Activated T-cell treated with anti-CD3 and anti-CD28 coated beads, Interleukin-2, amount 50 U/mL, for 4 hours (primary cell): ENCODE measurements at regions not wholly inside any gene's neighbourhood (a gene's known extent, or its start where the extent isn't known, plus 50 kb on each side); places are given as distances from the start of the nearest gene placed in this dataset.
"Not testable (repeated sequence)": the region's sequence is repeated elsewhere in the genome, so short reads cannot be mapped to it uniquely, and the experiment has no call there.

Experiments
- ATAC-seq, 2 donors: fragments of 200-7000 bp; cut with Tn5 transposase; one replicate each; pipeline ENCODE4 v1.10.0; 2021
- DNase-seq: peaks from one replicate; pipeline ENCODE4 v3.0.0-alpha.2; 2020
- H3K27me3 Mint-ChIP-seq: one replicate; pipeline ENCODE4 v1.8.0; 2021; ENCODE audit warnings: low read depth, mixed read lengths
- H3K36me3 Mint-ChIP-seq: one replicate; pipeline ENCODE4 v1.8.0; 2022; ENCODE audit warnings: mixed read lengths; ENCODE audit not compliant: insufficient read depth
- H3K4me1 Mint-ChIP-seq: one replicate; pipeline ENCODE4 v1.8.0; 2021; ENCODE audit warnings: low read depth, mixed read lengths
- H3K4me3 Mint-ChIP-seq: one replicate; pipeline ENCODE4 v1.8.0; 2021; ENCODE audit warnings: mild to moderate bottlenecking, moderate library complexity, mixed read lengths
- H3K9me3 Mint-ChIP-seq: one replicate; pipeline ENCODE4 v1.8.0; 2021; ENCODE audit warnings: mixed read lengths

- Mint-ChIP-seq H3K36me3 (no peaks in the 10 kb centered on the region), H3K4me1 (no peaks in the 10 kb centered on the region), H3K4me3 (no peak overlapping the region), H3K9me3 (no peaks in the 10 kb centered on the region), H3K27me3 (peaks cover 13% of the 10 kb centered on the region)
- no peak for DNase-seq
- no peak for ATAC-seq
These were observed 114.7 kb downstream of the NOG start for GRCh38 chr17:56708220-56708558.

DNA sequence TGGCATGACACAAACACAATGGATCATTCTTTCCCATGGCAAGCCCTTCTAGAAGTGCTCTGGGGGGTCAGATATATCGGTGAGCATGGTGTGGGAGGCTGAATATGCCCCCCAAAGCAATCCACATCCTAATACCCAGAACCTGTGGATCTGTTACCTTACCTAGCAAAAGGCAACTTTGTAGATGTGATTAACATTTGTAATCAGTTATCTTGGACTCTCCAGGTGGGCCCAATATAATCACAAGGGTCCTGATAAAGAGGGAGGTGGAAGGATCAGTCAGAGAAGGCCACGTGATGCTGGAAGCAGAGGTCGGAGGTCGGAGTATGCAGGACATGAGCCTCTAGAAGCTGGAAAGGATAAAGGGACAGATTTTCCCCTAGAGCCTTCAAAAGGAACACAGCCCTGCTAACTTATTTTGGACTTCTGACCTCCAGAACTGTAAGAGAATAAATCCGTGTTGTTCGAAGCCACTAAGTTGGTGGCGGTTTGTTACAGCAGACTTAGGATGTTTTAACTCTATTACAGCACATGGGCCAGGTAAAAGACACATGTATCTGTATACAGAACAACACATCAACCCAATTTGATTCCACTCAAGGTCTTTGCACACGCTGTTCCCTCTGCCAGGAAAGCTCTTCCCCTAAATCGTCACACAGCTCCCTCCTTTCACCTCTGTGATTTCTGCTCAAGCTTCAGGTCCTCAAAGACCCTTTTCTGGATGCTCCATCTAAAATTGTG is 115.3 kb downstream of the NOG start:
- no peaks in the 10 kb centered on the region for H3K36me3 Mint-ChIP-seq
- H3K4me3 Mint-ChIP-seq: no peak overlapping the region
- H3K27me3 Mint-ChIP-seq: peaks cover 6% of the 10 kb centered on the region
- no peaks in the 10 kb centered on the region for H3K9me3 Mint-ChIP-seq
- ATAC-seq (no peak), DNase-seq (no peak)
- no peaks in the 10 kb centered on the region for H3K4me1 Mint-ChIP-seq

DNA sequence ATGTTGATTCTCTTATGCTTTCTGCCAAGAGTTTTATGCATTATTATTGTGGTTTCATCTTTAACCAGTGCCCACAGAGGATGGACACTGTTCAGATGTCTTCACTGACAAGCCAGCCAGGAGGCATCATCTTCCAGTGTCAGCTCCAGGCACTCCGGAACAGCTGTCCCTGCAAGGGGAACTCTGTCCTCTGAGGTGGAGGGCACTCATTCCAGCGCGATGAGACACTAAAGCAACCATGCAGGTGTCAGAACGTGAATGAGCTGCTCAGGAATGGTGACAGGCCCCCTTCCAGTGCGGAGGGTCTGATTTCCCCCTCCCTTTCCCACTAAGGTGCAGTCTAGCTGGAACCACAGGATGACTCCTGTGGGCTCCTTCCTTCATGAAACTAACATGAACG is 117.5 kb downstream of the NOG start:
- H3K4me1 Mint-ChIP-seq: no peaks in the 10 kb centered on the region
- H3K9me3 Mint-ChIP-seq: no peaks in the 10 kb centered on the region
- H3K36me3 Mint-ChIP-seq: no peaks in the 10 kb centered on the region
- no peak overlapping the region for H3K4me3 Mint-ChIP-seq
- ATAC-seq (no peak), DNase-seq (no peak)
- peaks cover 3% of the 10 kb centered on the region for H3K27me3 Mint-ChIP-seq

DNA sequence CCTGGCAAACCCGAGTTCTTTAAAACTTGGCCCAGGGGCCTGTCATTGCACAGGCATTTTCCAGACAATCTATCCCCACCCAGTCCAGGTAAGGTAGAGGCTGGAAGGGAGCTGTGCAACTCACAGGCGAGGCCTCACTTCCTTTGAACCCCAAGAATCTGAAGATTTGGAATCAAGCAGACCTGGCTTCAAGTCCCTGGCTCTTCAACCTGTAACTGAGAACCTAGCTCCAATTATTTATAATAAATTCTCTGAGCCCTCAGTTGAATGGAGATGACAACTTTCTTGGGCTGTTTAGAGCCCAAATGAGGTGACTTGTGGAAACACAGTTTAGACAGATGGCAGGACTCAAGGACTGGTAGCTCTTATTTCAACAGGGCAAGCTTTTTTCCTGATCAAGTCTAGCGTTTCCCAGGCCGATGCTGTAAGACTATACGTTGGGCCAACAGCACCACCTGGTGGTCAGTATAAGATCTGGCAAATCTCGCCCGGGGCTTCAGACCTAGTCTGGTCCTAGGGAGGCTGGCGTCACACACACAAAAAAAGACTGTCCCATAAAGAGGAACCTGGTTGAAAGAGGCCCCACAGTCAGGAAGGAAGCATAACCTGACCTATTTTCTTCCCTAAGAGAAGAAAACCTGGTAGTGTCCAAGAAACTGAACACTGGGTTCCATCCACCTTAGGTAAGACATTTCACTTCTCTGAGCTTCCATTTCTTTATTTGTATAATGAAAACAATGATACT is 117.9 kb downstream of the C17orf67 start:
- ATAC-seq: peak; percentile 88 to 97
- H3K36me3 Mint-ChIP-seq: no peaks in the 10 kb centered on the region
- H3K4me3 Mint-ChIP-seq: no peak overlapping the region
- DNase-seq: peak; percentile 71
- no peaks in the 10 kb centered on the region for H3K9me3 Mint-ChIP-seq
- H3K27me3 Mint-ChIP-seq: peaks cover 6% of the 10 kb centered on the region
- peaks cover 5% of the 10 kb centered on the region for H3K4me1 Mint-ChIP-seq

DNA sequence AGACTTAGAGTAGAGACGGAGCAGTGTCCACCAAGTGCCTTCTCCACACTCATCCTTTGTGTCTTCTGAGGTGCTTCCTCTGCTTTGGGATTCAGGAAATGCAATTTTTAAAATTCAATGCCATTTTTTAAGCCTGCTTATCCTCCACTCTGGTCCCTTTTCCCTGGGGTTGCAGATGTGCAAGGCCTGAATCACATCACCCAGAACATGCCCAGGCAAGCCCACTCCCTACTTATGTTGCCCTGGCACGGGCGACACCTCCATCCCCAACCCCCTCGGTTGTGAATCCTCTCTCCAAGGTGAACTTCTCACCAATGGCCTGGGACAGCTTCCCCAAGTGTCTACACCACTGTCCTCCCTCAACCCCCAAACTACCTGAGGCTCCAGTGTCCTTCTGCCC is 116.2 kb downstream of the C17orf67 start:
- DNase-seq: no peak
- peaks cover 6% of the 10 kb centered on the region for H3K27me3 Mint-ChIP-seq
- no peak overlapping the region for H3K4me3 Mint-ChIP-seq
- H3K4me1 Mint-ChIP-seq: peaks cover 5% of the 10 kb centered on the region
- ATAC-seq: no peak
- H3K9me3 Mint-ChIP-seq: no peaks in the 10 kb centered on the region
- no peaks in the 10 kb centered on the region for H3K36me3 Mint-ChIP-seq

DNA sequence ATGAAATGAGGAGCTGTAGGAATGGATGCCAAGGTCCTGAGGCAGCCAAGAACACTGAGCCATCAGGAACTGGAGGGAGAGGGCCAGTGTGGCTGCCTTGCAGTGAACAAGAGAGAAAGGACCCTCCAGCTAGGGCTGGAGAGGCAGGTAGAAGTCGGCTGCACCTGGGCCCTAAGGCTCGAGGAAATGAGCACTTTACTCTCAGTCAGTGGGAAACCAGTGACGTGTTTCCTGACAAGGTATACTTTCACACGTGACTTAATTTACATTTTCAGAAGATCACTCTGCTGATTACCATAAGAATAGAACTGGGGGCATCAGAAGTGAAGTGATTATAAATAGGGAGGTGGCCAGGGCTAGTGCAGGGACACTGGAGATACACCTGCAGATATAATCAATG is 115.2 kb downstream of the C17orf67 start:
- H3K27me3 Mint-ChIP-seq: peaks cover 6% of the 10 kb centered on the region
- no peaks in the 10 kb centered on the region for H3K9me3 Mint-ChIP-seq
- no peak overlapping the region for H3K4me3 Mint-ChIP-seq
- H3K36me3 Mint-ChIP-seq: no peaks in the 10 kb centered on the region
- ATAC-seq: no peak
- no peak for DNase-seq
- peaks cover 5% of the 10 kb centered on the region for H3K4me1 Mint-ChIP-seq

- peaks cover 2% of the 10 kb centered on the region for H3K4me1 Mint-ChIP-seq
- no peaks in the 10 kb centered on the region for H3K36me3 Mint-ChIP-seq
- DNase-seq (no peak), ATAC-seq (no peak)
- H3K27me3 Mint-ChIP-seq: peaks cover 4% of the 10 kb centered on the region
- no peak overlapping the region for H3K4me3 Mint-ChIP-seq
- H3K9me3 Mint-ChIP-seq: no peaks in the 10 kb centered on the region
These were observed 110.3 kb downstream of the C17orf67 start for GRCh38 chr17:56723421-56723820.

DNA sequence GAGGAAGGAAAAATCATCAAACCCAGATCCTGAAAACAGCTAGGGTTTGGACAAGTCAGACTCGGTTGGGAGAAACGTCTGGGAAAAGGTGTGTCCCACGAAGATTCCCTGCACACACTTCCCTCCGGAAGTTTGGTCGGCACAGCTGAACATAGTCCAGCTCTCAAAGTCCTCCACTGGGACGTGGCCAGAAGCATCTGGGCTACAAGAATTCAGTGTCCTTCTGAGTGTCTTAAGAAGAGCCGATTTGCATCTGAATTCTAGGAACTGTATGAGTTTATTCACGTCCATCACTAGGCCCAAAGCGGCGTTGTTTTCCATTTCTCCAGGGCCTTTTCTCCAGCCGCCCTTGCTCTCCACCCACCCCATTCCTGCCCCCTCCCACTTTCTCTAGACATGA is 109.1 kb downstream of the C17orf67 start:
- H3K9me3 Mint-ChIP-seq: no peaks in the 10 kb centered on the region
- no peaks in the 10 kb centered on the region for H3K36me3 Mint-ChIP-seq
- H3K27me3 Mint-ChIP-seq: peaks cover under 1% of the 10 kb centered on the region
- ATAC-seq: no peak
- DNase-seq: no peak
- no peak overlapping the region for H3K4me3 Mint-ChIP-seq
- no peaks in the 10 kb centered on the region for H3K4me1 Mint-ChIP-seq

- no peaks in the 10 kb centered on the region for H3K4me1 Mint-ChIP-seq
- no peak for ATAC-seq
- H3K36me3 Mint-ChIP-seq: no peaks in the 10 kb centered on the region
These were observed 108.6 kb downstream of the C17orf67 start for GRCh38 chr17:56725144-56725543.

GRCh38 chr17:56727876-56728617 is 105.7 kb downstream of the C17orf67 start:
- peak; percentile 32 to 55 for ATAC-seq
- Mint-ChIP-seq H3K9me3 (no peaks in the 10 kb centered on the region), H3K27me3 (no peaks in the 10 kb centered on the region), H3K4me3 (no peak overlapping the region), H3K36me3 (no peaks in the 10 kb centered on the region), H3K4me1 (no peaks in the 10 kb centered on the region)
- DNase-seq: no peak

More at GRCh38 chr17:56725144-56725543, 108.6 kb downstream of the C17orf67 start:
- H3K9me3 Mint-ChIP-seq: no peaks in the 10 kb centered on the region
- no peak for DNase-seq
- H3K27me3 Mint-ChIP-seq: no peaks in the 10 kb centered on the region
- H3K4me3 Mint-ChIP-seq: no peak overlapping the region

GRCh38 chr17:56731096-56731495 is 102.6 kb downstream of the C17orf67 start:
- not testable (repeated sequence) for H3K4me1 Mint-ChIP-seq, H3K27me3 Mint-ChIP-seq, H3K9me3 Mint-ChIP-seq, DNase-seq, ATAC-seq, H3K4me3 Mint-ChIP-seq, H3K36me3 Mint-ChIP-seq

DNA sequence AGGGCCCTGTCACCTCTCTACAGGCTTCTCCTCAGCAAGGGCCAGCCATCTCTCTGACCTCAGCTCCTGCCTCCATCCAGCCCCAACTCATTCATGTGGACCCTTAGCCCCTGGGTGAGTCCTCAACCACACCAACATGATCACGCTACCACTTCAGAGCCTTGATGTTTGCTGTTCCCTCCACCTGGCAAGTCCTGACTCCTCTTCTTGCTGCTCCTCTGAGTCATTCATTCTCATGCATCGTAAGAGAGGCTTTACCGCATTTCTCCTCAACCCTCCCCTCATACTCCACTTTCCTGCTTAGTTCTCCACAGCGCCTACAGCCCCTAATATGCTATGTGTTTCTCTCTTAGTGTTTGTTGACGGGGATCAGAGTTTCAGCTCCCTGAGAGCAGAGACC is 99.9 kb downstream of the C17orf67 start:
- ATAC-seq: no peak
- H3K9me3 Mint-ChIP-seq: no peaks in the 10 kb centered on the region
- H3K36me3 Mint-ChIP-seq: no peaks in the 10 kb centered on the region
- DNase-seq: no peak
- H3K4me3 Mint-ChIP-seq: no peak overlapping the region
- no peaks in the 10 kb centered on the region for H3K27me3 Mint-ChIP-seq
- no peaks in the 10 kb centered on the region for H3K4me1 Mint-ChIP-seq

GRCh38 chr17:56735842-56736241 is 97.9 kb downstream of the C17orf67 start:
- no peaks in the 10 kb centered on the region for H3K9me3 Mint-ChIP-seq
- H3K36me3 Mint-ChIP-seq: no peaks in the 10 kb centered on the region
- no peak for DNase-seq
- no peak for ATAC-seq
- no peaks in the 10 kb centered on the region for H3K4me1 Mint-ChIP-seq
- no peak overlapping the region for H3K4me3 Mint-ChIP-seq
- H3K27me3 Mint-ChIP-seq: no peaks in the 10 kb centered on the region

- Mint-ChIP-seq H3K4me1 (no peaks in the 10 kb centered on the region), H3K36me3 (no peaks in the 10 kb centered on the region), H3K4me3 (no peak overlapping the region), H3K9me3 (no peaks in the 10 kb centered on the region), H3K27me3 (peaks cover 7% of the 10 kb centered on the region)
- ATAC-seq: no peak
- DNase-seq: no peak
These were observed 96.1 kb downstream of the C17orf67 start for GRCh38 chr17:56737421-56738161.
